ENCODE measurements at regions not wholly inside any gene's neighbourhood (a gene's known extent, or its start where the extent isn't known, plus 50 kb on each side); places are given as distances from the start of the nearest gene placed in this dataset.

DNA sequence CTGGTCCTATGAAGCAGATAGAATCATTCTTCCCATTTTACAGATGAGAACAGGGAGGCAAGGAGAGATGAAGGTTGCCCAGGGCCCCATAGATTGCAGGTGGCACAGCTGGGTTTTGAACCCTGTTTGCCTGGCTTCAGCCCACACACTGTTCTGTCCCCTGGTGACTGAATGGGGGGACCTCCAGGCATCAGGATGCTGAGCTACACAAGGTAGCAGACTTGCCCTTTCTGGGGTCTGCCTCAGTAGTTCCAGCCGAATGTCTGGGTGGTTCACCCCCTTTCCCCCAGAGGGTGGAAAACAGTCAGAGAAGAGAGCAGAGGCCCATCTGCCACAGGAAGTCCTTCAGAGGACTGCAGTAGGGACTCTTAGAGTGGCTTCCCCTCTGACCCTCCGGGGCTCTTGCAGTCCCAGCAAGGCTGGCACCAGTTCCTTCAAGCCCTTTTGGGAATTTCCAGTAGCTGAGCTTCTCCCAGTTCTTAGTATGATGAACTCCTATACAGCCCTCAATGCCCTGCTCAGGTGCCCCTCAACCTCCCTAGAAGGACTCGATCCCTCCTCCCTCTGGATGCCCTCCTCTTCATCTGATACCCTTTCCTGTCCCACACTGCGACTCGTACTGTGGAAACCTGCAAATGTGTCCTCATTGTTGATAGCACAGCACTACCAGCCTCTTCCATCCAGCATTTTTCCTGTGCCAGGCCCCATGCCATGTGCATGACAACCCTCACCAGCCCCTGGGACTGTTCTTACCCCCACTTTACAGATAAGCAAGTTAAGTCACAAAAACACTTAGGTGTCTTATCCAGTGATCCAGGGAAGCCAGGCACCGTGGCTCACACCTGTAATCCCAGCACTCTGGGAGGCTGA lies 82.8 kb downstream of the IGLL1 start:
- Histone ChIP-seq H3K4me1 (ENCODE audit: control insufficient read depth, insufficient read depth, low read length) (no peaks in the 10 kb centered on the region), H3K18ac (ENCODE audit: low read depth, low read length) (no peak overlapping the region), H4K20me1 (ENCODE audit: insufficient read depth, low read length) (no peaks in the 10 kb centered on the region), H2AFZ (replicated peaks; ENCODE audit: low read length, poor library complexity) (no peak overlapping the region), H2BK5ac (ENCODE audit: low read depth, low read length, poor library complexity, severe bottlenecking) (no peak overlapping the region), H3K56ac (ENCODE audit: extremely low read depth, insufficient read depth, low read length) (no peak overlapping the region), H4K91ac (ENCODE audit: insufficient read depth, low read depth, low read length) (no peak overlapping the region), H2AK9ac (replicated peaks; ENCODE audit: low read depth, low read length, poor library complexity) (no peak overlapping the region), H3K4ac (ENCODE audit: low read depth, low read length) (no peak overlapping the region), H3K36me3 (ENCODE audit: control insufficient read depth, insufficient read depth, low read length) (no peaks in the 10 kb centered on the region), H4K5ac (ENCODE audit: low read depth, low read length) (no peak overlapping the region), H3K27ac (ENCODE audit: insufficient read depth, low read length) (no peak overlapping the region), H2BK120ac (ENCODE audit: low read depth, low read length) (no peak overlapping the region), H3K9me1 (ENCODE audit: insufficient read depth, low read length) (no peaks in the 10 kb centered on the region), H3K9ac (ENCODE audit: low read depth, low read length) (no peak overlapping the region), H3K4me3 (ENCODE audit: insufficient read depth, low read depth, low read length) (no peak overlapping the region), H3K79me1 (ENCODE audit: low read depth in 1 of 2, low read length in 2 of 2) (no peaks in the 10 kb centered on the region), H3K27me3 (ENCODE audit: control insufficient read depth, insufficient read depth, low read length) (peaks cover 12% of the 10 kb centered on the region), H4K8ac (ENCODE audit: low read depth in 2 of 2, low read length in 2 of 2) (no peak overlapping the region), H2AK5ac (ENCODE audit: low read depth, low read length) (no peak overlapping the region), H3K23ac (ENCODE audit: low read depth, low read length) (no peak overlapping the region), H3K9me3 (ENCODE audit: control insufficient read depth, insufficient read depth, low read length) (no peaks in the 10 kb centered on the region), H2BK15ac (ENCODE audit: low read depth, low read length) (no peak overlapping the region), H3K4me2 (ENCODE audit: low read depth, low read length) (no peak overlapping the region), H3K14ac (replicated peaks; ENCODE audit: low read depth, low read length) (no peak overlapping the region), H2BK20ac (ENCODE audit: low read depth, low read length) (no peak overlapping the region)
- WGBS, 2 experiments (ENCODE audit: extremely low coverage in 2 of 2, insufficient read length in 1 of 2) = 78% methylated on average over 5 of the region's 6 CpGs; no CpG with 5 or more reads in 1 of the 2 experiments
- no TSS peak for BruUV-seq (replicated peaks)
- ChIA-PET CTCF (no interaction called here), POLR2A (ENCODE audit: unreplicated experiment) (no interaction called here)
- intact Hi-C loops (cut with micrococcal nuclease) (no loop called here), dilution Hi-C loops (cut with HindIII; ENCODE audit: low sequenced_read_pairs, unreplicated experiment) (no loop called here), in situ Hi-C loops (cut with MboI; ENCODE audit: low sequenced_read_pairs) (no loop called here)
- TF ChIP-seq SMC3 (IDR thresholded peaks at IDR 0.05; ENCODE audit: low read depth, low read length) = no peak
- no peak for TF ChIP-seq RFX5 (IDR thresholded peaks at IDR 0.05; ENCODE audit: low read depth, low read length)
- TF ChIP-seq, protein P1, sequence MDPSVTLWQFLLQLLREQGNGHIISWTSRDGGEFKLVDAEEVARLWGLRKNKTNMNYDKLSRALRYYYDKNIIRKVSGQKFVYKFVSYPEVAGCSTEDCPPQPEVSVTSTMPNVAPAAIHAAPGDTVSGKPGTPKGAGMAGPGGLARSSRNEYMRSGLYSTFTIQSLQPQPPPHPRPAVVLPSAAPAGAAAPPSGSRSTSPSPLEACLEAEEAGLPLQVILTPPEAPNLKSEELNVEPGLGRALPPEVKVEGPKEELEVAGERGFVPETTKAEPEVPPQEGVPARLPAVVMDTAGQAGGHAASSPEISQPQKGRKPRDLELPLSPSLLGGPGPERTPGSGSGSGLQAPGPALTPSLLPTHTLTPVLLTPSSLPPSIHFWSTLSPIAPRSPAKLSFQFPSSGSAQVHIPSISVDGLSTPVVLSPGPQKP (IDR thresholded peaks at IDR 0.05; ENCODE audit: borderline replicate concordance, low read depth, low read length) = no peak
- no peak for TF ChIP-seq POLR2A (IDR thresholded peaks at IDR 0.05; ENCODE audit: low read depth, low read length)
- TF ChIP-seq RCOR1 (IDR thresholded peaks at IDR 0.05; ENCODE audit: insufficient replicate concordance, low read length) = no peak
- no peak for TF ChIP-seq FOS (IDR thresholded peaks at IDR 0.05; ENCODE audit: low read depth, low read length)
- TF ChIP-seq, protein P2, sequence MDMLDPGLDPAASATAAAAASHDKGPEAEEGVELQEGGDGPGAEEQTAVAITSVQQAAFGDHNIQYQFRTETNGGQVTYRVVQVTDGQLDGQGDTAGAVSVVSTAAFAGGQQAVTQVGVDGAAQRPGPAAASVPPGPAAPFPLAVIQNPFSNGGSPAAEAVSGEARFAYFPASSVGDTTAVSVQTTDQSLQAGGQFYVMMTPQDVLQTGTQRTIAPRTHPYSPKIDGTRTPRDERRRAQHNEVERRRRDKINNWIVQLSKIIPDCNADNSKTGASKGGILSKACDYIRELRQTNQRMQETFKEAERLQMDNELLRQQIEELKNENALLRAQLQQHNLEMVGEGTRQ (IDR thresholded peaks at IDR 0.05; ENCODE audit: low read depth, low read length) = no peak
- TF ChIP-seq NFE2L2 (IDR thresholded peaks at IDR 0.05; ENCODE audit: low read depth, low read length) = no peak
- TF ChIP-seq BHLHE40 (IDR thresholded peaks at IDR 0.05; ENCODE audit: low read depth, low read length) = no peak
- no peak for TF ChIP-seq CEBPB (IDR thresholded peaks at IDR 0.05; ENCODE audit: low read depth, low read length)
- TF ChIP-seq MAZ (IDR thresholded peaks at IDR 0.05; ENCODE audit: borderline replicate concordance, low read depth, low read length) = no peak
- TF ChIP-seq MXI1 (IDR thresholded peaks at IDR 0.05; ENCODE audit: borderline replicate concordance, low read depth, low read length) = no peak
- DNase-seq (no peak), ATAC-seq (ENCODE audit: low read depth) (no peak)

All from IMR-90 (cell line).